ENCODE measurements at regions not wholly inside any gene's neighbourhood (a gene's known extent, or its start where the extent isn't known, plus 50 kb on each side); places are given as distances from the start of the nearest gene placed in this dataset.

- Mint-ChIP-seq H3K9me3 (no peaks in the 10 kb centered on the region), H3K4me3 (no peak overlapping the region), H3K27me3 (peaks cover 25% of the 10 kb centered on the region), H3K27ac (no peak overlapping the region), H3K36me3 (ENCODE audit: low read depth) (no peaks in the 10 kb centered on the region), H3K4me1 (no peaks in the 10 kb centered on the region)
- ATAC-seq (replicated peaks) = no peak
These were observed 78.4 kb upstream of the UNC5B start for GRCh38 chr10:71133710-71134686.

- Mint-ChIP-seq H3K4me3 (no peak overlapping the region), H3K27me3 (peaks cover 28% of the 10 kb centered on the region), H3K27ac (no peak overlapping the region), H3K9me3 (no peaks in the 10 kb centered on the region), H3K36me3 (ENCODE audit: low read depth) (no peaks in the 10 kb centered on the region), H3K4me1 (no peaks in the 10 kb centered on the region)
- no peak for ATAC-seq (replicated peaks)
These were observed 77.6 kb upstream of the UNC5B start for GRCh38 chr10:71134732-71135211.

- Mint-ChIP-seq H3K27ac (no peak overlapping the region), H3K27me3 (peaks cover 28% of the 10 kb centered on the region), H3K9me3 (no peaks in the 10 kb centered on the region), H3K4me1 (no peaks in the 10 kb centered on the region), H3K4me3 (no peak overlapping the region), H3K36me3 (ENCODE audit: low read depth) (no peaks in the 10 kb centered on the region)
- ATAC-seq (replicated peaks) = no peak
These were observed 77.1 kb upstream of the UNC5B start for GRCh38 chr10:71135236-71135635.

- H3K36me3 Mint-ChIP-seq (ENCODE audit: low read depth) = no peaks in the 10 kb centered on the region
- no peak overlapping the region for H3K27ac Mint-ChIP-seq
- no peak overlapping the region for H3K4me3 Mint-ChIP-seq
- H3K9me3 Mint-ChIP-seq = no peaks in the 10 kb centered on the region
- ATAC-seq (replicated peaks) = no peak
- no peaks in the 10 kb centered on the region for H3K4me1 Mint-ChIP-seq
- peaks cover 28% of the 10 kb centered on the region for H3K27me3 Mint-ChIP-seq
These were observed 76.2 kb upstream of the UNC5B start for GRCh38 chr10:71136036-71136721.

GRCh38 chr10:71137701-71138100 is 74.7 kb upstream of the UNC5B start:
- Mint-ChIP-seq H3K27ac (no peak overlapping the region), H3K4me1 (no peaks in the 10 kb centered on the region), H3K27me3 (peaks cover 25% of the 10 kb centered on the region), H3K9me3 (no peaks in the 10 kb centered on the region), H3K36me3 (ENCODE audit: low read depth) (no peaks in the 10 kb centered on the region), H3K4me3 (no peak overlapping the region)
- no peak for ATAC-seq (replicated peaks)

GRCh38 chr10:71138166-71138830 is 74.1 kb upstream of the UNC5B start:
- peaks cover 22% of the 10 kb centered on the region for H3K27me3 Mint-ChIP-seq
- H3K4me1 Mint-ChIP-seq = no peaks in the 10 kb centered on the region
- no peak overlapping the region for H3K27ac Mint-ChIP-seq
- H3K4me3 Mint-ChIP-seq = no peak overlapping the region
- H3K36me3 Mint-ChIP-seq (ENCODE audit: low read depth) = no peaks in the 10 kb centered on the region
- no peaks in the 10 kb centered on the region for H3K9me3 Mint-ChIP-seq
- no peak for ATAC-seq (replicated peaks)

- H3K27me3 Mint-ChIP-seq = peaks cover 16% of the 10 kb centered on the region
- no peak for ATAC-seq (replicated peaks)
- H3K4me1 Mint-ChIP-seq = no peaks in the 10 kb centered on the region
- no peak overlapping the region for H3K4me3 Mint-ChIP-seq
- H3K36me3 Mint-ChIP-seq (ENCODE audit: low read depth) = no peaks in the 10 kb centered on the region
- no peak overlapping the region for H3K27ac Mint-ChIP-seq
- no peaks in the 10 kb centered on the region for H3K9me3 Mint-ChIP-seq
These were observed 70.8 kb upstream of the UNC5B start for GRCh38 chr10:71141528-71141927.

- no peaks in the 10 kb centered on the region for H3K9me3 Mint-ChIP-seq
- no peak for ATAC-seq (replicated peaks)
- H3K27ac Mint-ChIP-seq = no peak overlapping the region
- no peaks in the 10 kb centered on the region for H3K36me3 Mint-ChIP-seq (ENCODE audit: low read depth)
- H3K27me3 Mint-ChIP-seq = peaks cover 15% of the 10 kb centered on the region
- no peaks in the 10 kb centered on the region for H3K4me1 Mint-ChIP-seq
- H3K4me3 Mint-ChIP-seq = no peak overlapping the region
These were observed 69.2 kb upstream of the UNC5B start for GRCh38 chr10:71143170-71143569.

- Mint-ChIP-seq H3K27ac (no peak overlapping the region), H3K9me3 (no peaks in the 10 kb centered on the region), H3K4me1 (no peaks in the 10 kb centered on the region), H3K4me3 (no peak overlapping the region), H3K36me3 (ENCODE audit: low read depth) (no peaks in the 10 kb centered on the region), H3K27me3 (peaks cover 12% of the 10 kb centered on the region)
- ATAC-seq (replicated peaks) = no peak
These were observed 68.8 kb upstream of the UNC5B start for GRCh38 chr10:71143610-71144009.

GRCh38 chr10:71144824-71145223 is 67.5 kb upstream of the UNC5B start:
- Mint-ChIP-seq H3K36me3 (ENCODE audit: low read depth) (no peaks in the 10 kb centered on the region), H3K27ac (no peak overlapping the region)
- ATAC-seq (replicated peaks) = no peak

GRCh38 chr10:71145352-71145945 is 66.9 kb upstream of the UNC5B start:
- Mint-ChIP-seq H3K4me3 (no peak overlapping the region), H3K27me3 (peaks cover 7% of the 10 kb centered on the region), H3K27ac (no peak overlapping the region), H3K36me3 (ENCODE audit: low read depth) (no peaks in the 10 kb centered on the region), H3K9me3 (no peaks in the 10 kb centered on the region), H3K4me1 (no peaks in the 10 kb centered on the region)
- no peak for ATAC-seq (replicated peaks)

More at GRCh38 chr10:71144824-71145223, 67.5 kb upstream of the UNC5B start:
- no peaks in the 10 kb centered on the region for H3K9me3 Mint-ChIP-seq
- H3K4me1 Mint-ChIP-seq = no peaks in the 10 kb centered on the region
- H3K4me3 Mint-ChIP-seq = no peak overlapping the region
- peaks cover 7% of the 10 kb centered on the region for H3K27me3 Mint-ChIP-seq

- Mint-ChIP-seq H3K9me3 (no peaks in the 10 kb centered on the region), H3K36me3 (ENCODE audit: low read depth) (no peaks in the 10 kb centered on the region), H3K27ac (no peak overlapping the region), H3K4me1 (no peaks in the 10 kb centered on the region), H3K27me3 (no peaks in the 10 kb centered on the region), H3K4me3 (no peak overlapping the region)
- no peak for ATAC-seq (replicated peaks)
These were observed 61.6 kb upstream of the UNC5B start for GRCh38 chr10:71150796-71151195.

GRCh38 chr10:71152043-71152442 is 60.3 kb upstream of the UNC5B start:
- H3K9me3 Mint-ChIP-seq = no peaks in the 10 kb centered on the region
- H3K4me3 Mint-ChIP-seq = no peak overlapping the region
- no peaks in the 10 kb centered on the region for H3K36me3 Mint-ChIP-seq (ENCODE audit: low read depth)
- H3K27me3 Mint-ChIP-seq = no peaks in the 10 kb centered on the region
- no peak for ATAC-seq (replicated peaks)
- H3K4me1 Mint-ChIP-seq = no peaks in the 10 kb centered on the region
- H3K27ac Mint-ChIP-seq = no peak overlapping the region

- ATAC-seq (replicated peaks) = no peak
- Mint-ChIP-seq H3K4me3 (no peak overlapping the region), H3K9me3 (no peaks in the 10 kb centered on the region), H3K27me3 (no peaks in the 10 kb centered on the region), H3K27ac (no peak overlapping the region), H3K4me1 (no peaks in the 10 kb centered on the region), H3K36me3 (ENCODE audit: low read depth) (no peaks in the 10 kb centered on the region)
These were observed 55.9 kb upstream of the UNC5B start for GRCh38 chr10:71156436-71156835.
